DOHH2 (cell line): ENCODE measurements at regions not wholly inside any gene's neighbourhood (a gene's known extent, or its start where the extent isn't known, plus 50 kb on each side); places are given as distances from the start of the nearest gene placed in this dataset.

Experiments used
- EZH2phosphoT487 ChIP-seq: fragments of 200-600 bp; sonication (generic); IDR thresholded peaks from 2 replicates; pipeline ENCODE4 v1.6.1; 2017; ENCODE audit warnings: borderline replicate concordance, mild to moderate bottlenecking, antibody characterized with exemption, low read length, moderate library complexity, mixed read lengths
- TF ChIP-seq, protein P1 (sequence below): fragments of 200-600 bp; sonication (generic); IDR thresholded peaks from one replicate; pipeline ENCODE4 v1.5.1; 2014; ENCODE audit warnings: antibody characterized with exemption, mild to moderate bottlenecking, low read depth, low read length; ENCODE audit not compliant: poor library complexity, severe bottlenecking

DNA sequence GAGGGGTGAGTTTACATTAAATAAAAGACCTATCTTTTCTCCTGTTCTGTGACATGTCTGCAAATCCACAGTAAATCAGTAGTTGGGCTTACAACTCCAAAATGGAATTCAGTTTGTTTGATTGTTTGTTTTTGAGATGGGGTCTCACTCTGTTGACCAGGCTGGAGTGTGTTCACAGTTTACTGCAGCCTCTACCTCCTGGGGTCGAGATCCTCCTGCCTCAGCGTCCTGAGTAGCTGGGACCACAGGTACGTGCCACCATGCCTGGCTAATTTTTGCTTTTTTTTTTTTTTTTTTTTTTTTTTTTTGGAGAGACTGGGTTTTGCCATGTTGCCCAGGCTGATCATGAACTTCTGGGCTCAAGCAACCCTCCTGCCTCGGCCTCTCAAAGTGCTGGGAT, 63.5 kb upstream of the ADPGK start:
- TF ChIP-seq, protein P1, sequence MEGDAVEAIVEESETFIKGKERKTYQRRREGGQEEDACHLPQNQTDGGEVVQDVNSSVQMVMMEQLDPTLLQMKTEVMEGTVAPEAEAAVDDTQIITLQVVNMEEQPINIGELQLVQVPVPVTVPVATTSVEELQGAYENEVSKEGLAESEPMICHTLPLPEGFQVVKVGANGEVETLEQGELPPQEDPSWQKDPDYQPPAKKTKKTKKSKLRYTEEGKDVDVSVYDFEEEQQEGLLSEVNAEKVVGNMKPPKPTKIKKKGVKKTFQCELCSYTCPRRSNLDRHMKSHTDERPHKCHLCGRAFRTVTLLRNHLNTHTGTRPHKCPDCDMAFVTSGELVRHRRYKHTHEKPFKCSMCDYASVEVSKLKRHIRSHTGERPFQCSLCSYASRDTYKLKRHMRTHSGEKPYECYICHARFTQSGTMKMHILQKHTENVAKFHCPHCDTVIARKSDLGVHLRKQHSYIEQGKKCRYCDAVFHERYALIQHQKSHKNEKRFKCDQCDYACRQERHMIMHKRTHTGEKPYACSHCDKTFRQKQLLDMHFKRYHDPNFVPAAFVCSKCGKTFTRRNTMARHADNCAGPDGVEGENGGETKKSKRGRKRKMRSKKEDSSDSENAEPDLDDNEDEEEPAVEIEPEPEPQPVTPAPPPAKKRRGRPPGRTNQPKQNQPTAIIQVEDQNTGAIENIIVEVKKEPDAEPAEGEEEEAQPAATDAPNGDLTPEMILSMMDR = no peak
- no peak for TF ChIP-seq EZH2phosphoT487
